ENCODE measurements at regions not wholly inside any gene's neighbourhood (a gene's known extent, or its start where the extent isn't known, plus 50 kb on each side); places are given as distances from the start of the nearest gene placed in this dataset.

DNA sequence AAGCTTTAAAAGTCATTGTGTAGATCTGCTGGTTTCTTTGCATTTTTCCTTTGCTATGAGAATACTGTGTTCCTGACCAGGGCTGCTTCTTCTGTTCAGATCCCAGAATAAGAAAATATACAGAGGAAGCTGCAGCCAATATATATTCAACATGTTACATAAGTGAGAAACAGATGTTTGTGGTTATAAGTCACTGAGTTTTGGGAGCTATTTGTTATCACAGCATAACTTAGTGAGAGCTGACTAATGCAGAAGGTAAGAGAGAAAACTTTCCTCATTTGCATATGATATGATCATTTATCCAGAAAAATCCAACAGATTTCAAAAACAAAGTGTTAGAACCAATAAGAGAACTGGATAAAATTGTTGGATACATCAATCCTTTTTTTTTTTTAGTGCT is 136.3 kb upstream of the NR3C1 start:
- Histone ChIP-seq H3K18ac (ENCODE audit: extremely low read depth, low read length) (no peak overlapping the region), H2BK20ac (ENCODE audit: low read length) (no peak overlapping the region), H3K4ac (replicated peaks; ENCODE audit: insufficient read length, low read depth, low read length) (no peak overlapping the region), H3K23ac (ENCODE audit: insufficient read length) (no peak overlapping the region), H3K9me3 (ENCODE audit: insufficient read depth in 2 of 2, low read depth in 1 of 2, low read length in 1 of 2) (0 out of 4 replicates have a peak, but pooled peaks cover 0 to 3% of the 10 kb centered on the region in 2 experiments), H3K4me3 (ENCODE audit: extremely low read depth in 1 of 4, insufficient read depth in 2 of 4, low read depth in 3 of 4, low read length in 4 of 4) (no peak overlapping the region), H3K4me1 (replicated peaks in 1 of 4; ENCODE audit: control insufficient read depth in 3 of 4, insufficient read depth in 4 of 4, low read length in 3 of 4) (no peaks in the 10 kb centered on the region; a peak in 1 of 7 replicates), H4K5ac (ENCODE audit: insufficient read length, low read depth, low read length) (no peak overlapping the region), H3K79me1 (ENCODE audit: low read depth, low read length) (no peaks in the 10 kb centered on the region), H2AK5ac (ENCODE audit: low read depth, low read length) (no peak overlapping the region), H4K91ac (replicated peaks; ENCODE audit: insufficient read length, low read length) (no peak overlapping the region), H3K23me2 (ENCODE audit: low read depth, low read length) (no peaks in the 10 kb centered on the region), H4K20me1 (replicated peaks in 1 of 2; ENCODE audit: control insufficient read depth in 1 of 2, insufficient read depth in 2 of 2, low read length in 2 of 2) (no peaks in the 10 kb centered on the region), H3K79me2 (ENCODE audit: control insufficient read depth in 1 of 2, insufficient read depth in 2 of 2, low read length in 2 of 2) (no peaks in the 10 kb centered on the region), H4K8ac (ENCODE audit: extremely low read depth, insufficient read depth, low read length) (no peak overlapping the region), H3K9ac (replicated peaks in 1 of 4; ENCODE audit: extremely low read depth in 1 of 4, low read depth in 3 of 4, low read length in 3 of 4) (no peak overlapping the region), H3K27ac (ENCODE audit: low read depth, low read length) (no peak overlapping the region), H2BK12ac (ENCODE audit: low read depth, low read length) (no peak overlapping the region), H3K4me2 (ENCODE audit: insufficient read depth in 1 of 2, low read depth in 2 of 2, low read length in 2 of 2) (no peak overlapping the region), H2BK15ac (ENCODE audit: low read length) (no peak overlapping the region), H3K56ac (replicated peaks; ENCODE audit: insufficient read length, low read depth, low read length) (no peak overlapping the region), H3K27me3 (replicated peaks in 1 of 4; ENCODE audit: control insufficient read depth in 3 of 4, extremely low read depth in 1 of 4, insufficient read depth in 3 of 4, low read length in 3 of 4) (no peaks in the 10 kb centered on the region), H3K14ac (ENCODE audit: insufficient read length) (no peak overlapping the region), H3K36me3 (ENCODE audit: control insufficient read depth in 2 of 4, insufficient read depth in 4 of 4, low read length in 3 of 4) (no peaks in the 10 kb centered on the region), H2BK5ac (ENCODE audit: low read depth, low read length) (no peak overlapping the region), H2BK120ac (replicated peaks; ENCODE audit: low read depth, low read length) (no peak overlapping the region), H2AFZ (ENCODE audit: low read length) (no peak overlapping the region)
- CTCF ChIA-PET (ENCODE audit: partially characterized antibody) = interaction anchor here (0.8 kb wide), 1 partner anchor 28 kb away, joined by 3 read pairs; no protein-coding TSS in a partner anchor
- DNase-seq (ENCODE audit: low read depth in 1 of 2, low spot score in 2 of 2) (no peak), FAIRE-seq (no peak)
- no peak for TF ChIP-seq RNF2 (IDR thresholded peaks at IDR 0.05; ENCODE audit: borderline replicate concordance, low read depth, low read length, missing control alignments, poor library complexity, severe bottlenecking)
- TF ChIP-seq SIX5 (IDR thresholded peaks at IDR 0.05; ENCODE audit: low read depth, low read length) = no peak
- no peak for TF ChIP-seq NANOG (IDR thresholded peaks at IDR 0.05; ENCODE audit: insufficient read depth, low read depth, low read length, poor library complexity, severe bottlenecking)
- TF ChIP-seq EP300 (IDR thresholded peaks at IDR 0.05; ENCODE audit: borderline replicate concordance in 1 of 2, low read depth in 2 of 2, low read length in 2 of 2) = no peak
- no peak for TF ChIP-seq CREB1 (IDR thresholded peaks at IDR 0.05)
- TF ChIP-seq MAX (IDR thresholded peaks at IDR 0.05) = no peak
- TF ChIP-seq, protein P1, sequence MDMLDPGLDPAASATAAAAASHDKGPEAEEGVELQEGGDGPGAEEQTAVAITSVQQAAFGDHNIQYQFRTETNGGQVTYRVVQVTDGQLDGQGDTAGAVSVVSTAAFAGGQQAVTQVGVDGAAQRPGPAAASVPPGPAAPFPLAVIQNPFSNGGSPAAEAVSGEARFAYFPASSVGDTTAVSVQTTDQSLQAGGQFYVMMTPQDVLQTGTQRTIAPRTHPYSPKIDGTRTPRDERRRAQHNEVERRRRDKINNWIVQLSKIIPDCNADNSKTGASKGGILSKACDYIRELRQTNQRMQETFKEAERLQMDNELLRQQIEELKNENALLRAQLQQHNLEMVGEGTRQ (IDR thresholded peaks at IDR 0.05; ENCODE audit: low read length) = no peak
- TF ChIP-seq SP4 (IDR thresholded peaks at IDR 0.05; ENCODE audit: low read length) = no peak
- POLR2A ChIA-PET (ENCODE audit: partially characterized antibody) = no interaction called here
